B cell (primary cell): ENCODE measurements at regions not wholly inside any gene's neighbourhood (a gene's known extent, or its start where the extent isn't known, plus 50 kb on each side); places are given as distances from the start of the nearest gene placed in this dataset.

Experiments used
- ATAC-seq: fragments of 200-7000 bp; cut with Tn5 transposase; one replicate; pipeline ENCODE4 v1.10.0; 2021; ENCODE audit warnings: low read depth, mild to moderate bottlenecking, moderate number of reproducible peaks, moderate library complexity
- CTCF ChIA-PET: fragments of 350-600 bp; sonication (Branson Sonifier 250); formaldehyde crosslinking; loops from one replicate; lab custom pipeline; 2021; ENCODE audit warnings: antibody characterized with exemption, inconsistent platforms; lab: Charles Lee
- POLR2A ChIA-PET: fragments of 350-600 bp; sonication (Branson Sonifier 250); formaldehyde crosslinking; loops from one replicate; lab custom pipeline; 2021; ENCODE audit warnings: antibody characterized with exemption; lab: Charles Lee
- DNase-seq: peaks from one replicate; pipeline ENCODE4 v3.0.0; 2013
- H2AFZ ChIP-seq: 2 replicates; pipeline ENCODE4 v1.6.1; 2012; ENCODE audit warnings: mild to moderate bottlenecking, low read depth, low read length; ENCODE audit not compliant: insufficient read depth, poor library complexity, severe bottlenecking
- H3K27ac ChIP-seq, 2 donors: 1 replicate in 1 of 2; 2 replicates in 1 of 2; pipeline ENCODE4 v1.5.1; 2012 to 2013; ENCODE audit warnings: low read length in 2 of 2, mild to moderate bottlenecking in 2 of 2, moderate library complexity in 1 of 2
- H3K27me3 ChIP-seq, 4 experiments: fragments of 200-600 bp in 1 of 4; sonication (generic) in 1 of 4; replicated peaks in 1 of 4; 1 replicate in 2 of 4; 2 replicates in 2 of 4; pipeline versions ENCODE4 v1.6.1 to v1.7.0; 2013 to 2016; ENCODE audit warnings: low read length in 3 of 4, mild to moderate bottlenecking in 2 of 4, mixed read lengths in 1 of 4, moderate library complexity in 1 of 4; ENCODE audit not compliant: insufficient read depth in 4 of 4, control insufficient read depth in 3 of 4; ENCODE audit errors: control extremely low read depth in 1 of 4
- H3K36me3 ChIP-seq, 2 experiments: replicated peaks in 1 of 2; 1 replicate in 1 of 2; 2 replicates in 1 of 2; pipeline versions ENCODE4 v1.6.1 to v1.7.1; 2013; ENCODE audit warnings: low read length in 1 of 2; ENCODE audit not compliant: insufficient read depth in 2 of 2, control insufficient read depth in 1 of 2; ENCODE audit errors: control extremely low read depth in 1 of 2, extremely low read depth in 1 of 2
- H3K4me1 ChIP-seq, 2 donors: fragments of 200-600 bp in 1 of 2; sonication (generic) in 1 of 2; 1 replicate in 1 of 2; 2 replicates in 1 of 2; pipeline versions ENCODE4 v1.5.1 to v1.6.1; 2013 to 2017; ENCODE audit warnings: low read length in 2 of 2; ENCODE audit not compliant: control insufficient read depth in 2 of 2, insufficient read depth in 2 of 2
- H3K4me2 ChIP-seq: replicated peaks from 2 replicates; pipeline ENCODE3; 2012; ENCODE audit warnings: mild to moderate bottlenecking, low read depth, low read length; ENCODE audit not compliant: poor library complexity, severe bottlenecking
- H3K4me3 ChIP-seq, 5 experiments: fragments of 200-600 bp in 1 of 5; sonication (generic) in 1 of 5; 1 replicate in 3 of 5; 2 replicates in 2 of 5; pipeline versions ENCODE4 v1.5.1 to v1.7.0; 2011 to 2016; ENCODE audit warnings: low read length in 4 of 5, mild to moderate bottlenecking in 4 of 5, low read depth in 2 of 5, control low read depth in 1 of 5, moderate library complexity in 1 of 5; ENCODE audit not compliant: insufficient read depth in 1 of 5; ENCODE audit errors: control extremely low read depth in 1 of 5, extremely low read depth in 1 of 5
- H3K79me2 ChIP-seq: fragments of 200-600 bp; sonication (generic); one replicate; pipeline ENCODE4 v1.6.0; 2016; ENCODE audit warnings: low read length; ENCODE audit not compliant: control insufficient read depth, insufficient read depth
- H3K9ac ChIP-seq: fragments of 200-600 bp; sonication (generic); 2 replicates; pipeline ENCODE4 v1.6.1; 2017; ENCODE audit warnings: mild to moderate bottlenecking, low read length, moderate library complexity
- H3K9me3 ChIP-seq, 3 donors: one replicate each; pipeline versions ENCODE4 v1.6.1 to v1.7.1; 2013; ENCODE audit warnings: low read length in 2 of 3; ENCODE audit not compliant: control insufficient read depth in 2 of 3, insufficient read depth in 1 of 3; ENCODE audit errors: control extremely low read depth in 1 of 3
- H4K20me1 ChIP-seq: 2 replicates; pipeline ENCODE4 v1.6.0; 2012; ENCODE audit warnings: mild to moderate bottlenecking, low read length; ENCODE audit not compliant: insufficient read depth, control insufficient read depth, poor library complexity, severe bottlenecking
- H3K27ac Mint-ChIP-seq: one replicate; pipeline ENCODE4 v1.8.0; 2021; ENCODE audit warnings: mixed read lengths
- H3K27me3 Mint-ChIP-seq: one replicate; pipeline ENCODE4 v1.8.0; 2021; ENCODE audit warnings: mixed read lengths
- H3K4me1 Mint-ChIP-seq: one replicate; pipeline ENCODE4 v1.8.0; 2021; ENCODE audit warnings: mixed read lengths
- H3K4me3 Mint-ChIP-seq: one replicate; pipeline ENCODE4 v1.8.0; 2021; ENCODE audit warnings: mixed read lengths
- H3K9me3 Mint-ChIP-seq: one replicate; pipeline ENCODE4 v1.8.0; 2022; ENCODE audit warnings: mixed read lengths; ENCODE audit not compliant: insufficient read depth
- EZH2 ChIP-seq: IDR thresholded peaks from 2 replicates; pipeline ENCODE4 v1.6.1; 2012; ENCODE audit warnings: borderline replicate concordance, low read depth, mild to moderate bottlenecking, moderate library complexity, low read length; ENCODE audit not compliant: insufficient read depth, poor library complexity, severe bottlenecking
- WGBS: methylation state at CpG from one replicate; pipeline ENCODE4 v1.1.5; 2013; ENCODE audit warnings: missing lambda C conversion rate; ENCODE audit not compliant: insufficient coverage; 5-methylcytosine and 5-hydroxymethylcytosine counted together
- intact Hi-C: fragments of 100-400 bp; cut with micrococcal nuclease; formaldehyde crosslinking; loops from one replicate; pipeline ENCODE4 v1.10.0; 2022
- TF ChIP-seq, protein P1 (sequence below): fragments of 200-600 bp; IDR thresholded peaks from one replicate; pipeline ENCODE4 v1.8.0; 2022; ENCODE audit warnings: antibody characterized with exemption, mild to moderate bottlenecking

DNA sequence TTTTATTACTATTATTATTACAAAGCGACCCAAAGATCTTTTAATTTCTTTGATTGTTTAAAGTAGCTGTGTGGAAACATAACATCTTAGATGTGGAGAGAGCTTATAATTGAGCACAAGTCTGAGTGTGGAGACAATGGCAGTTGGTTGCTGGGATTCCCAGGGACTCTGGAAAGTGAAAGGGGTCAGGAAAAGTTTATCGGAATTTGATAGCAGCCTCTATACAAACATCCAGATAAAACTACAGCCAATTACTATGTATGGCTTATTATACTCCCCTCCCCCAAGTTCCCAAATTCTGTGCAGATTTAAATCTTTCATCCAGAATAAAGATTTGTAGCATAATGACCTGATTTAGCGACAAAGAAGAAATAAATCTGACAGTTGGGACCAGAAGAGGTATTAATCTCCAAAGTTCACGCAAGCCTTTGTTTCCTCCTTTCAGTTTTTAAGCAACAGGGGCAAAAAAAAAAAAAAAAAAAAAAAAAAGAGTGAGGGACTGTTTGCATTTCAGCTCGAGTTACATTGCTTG is 121.4 kb upstream of the MAP3K7 start:
- Histone ChIP-seq H4K20me1 (no peaks in the 10 kb centered on the region), H3K9ac (no peak overlapping the region), H3K27me3 (peaks cover 0 to 5% (median 0%) of the 10 kb centered on the region in 4 experiments), H2AFZ (no peak overlapping the region), H3K79me2 (no peaks in the 10 kb centered on the region), H3K4me1 (no peaks in the 10 kb centered on the region), H3K9me3 (no peaks in the 10 kb centered on the region), H3K4me2 (no peak overlapping the region), H3K36me3 (no peaks in the 10 kb centered on the region), H3K4me3 (no peak overlapping the region), H3K27ac (no peak overlapping the region)
- Mint-ChIP-seq H3K9me3 (no peaks in the 10 kb centered on the region), H3K4me1 (no peaks in the 10 kb centered on the region), H3K4me3 (no peak overlapping the region), H3K27ac (no peak overlapping the region), H3K27me3 (peaks cover 8% of the 10 kb centered on the region)
- TF ChIP-seq, protein P1, sequence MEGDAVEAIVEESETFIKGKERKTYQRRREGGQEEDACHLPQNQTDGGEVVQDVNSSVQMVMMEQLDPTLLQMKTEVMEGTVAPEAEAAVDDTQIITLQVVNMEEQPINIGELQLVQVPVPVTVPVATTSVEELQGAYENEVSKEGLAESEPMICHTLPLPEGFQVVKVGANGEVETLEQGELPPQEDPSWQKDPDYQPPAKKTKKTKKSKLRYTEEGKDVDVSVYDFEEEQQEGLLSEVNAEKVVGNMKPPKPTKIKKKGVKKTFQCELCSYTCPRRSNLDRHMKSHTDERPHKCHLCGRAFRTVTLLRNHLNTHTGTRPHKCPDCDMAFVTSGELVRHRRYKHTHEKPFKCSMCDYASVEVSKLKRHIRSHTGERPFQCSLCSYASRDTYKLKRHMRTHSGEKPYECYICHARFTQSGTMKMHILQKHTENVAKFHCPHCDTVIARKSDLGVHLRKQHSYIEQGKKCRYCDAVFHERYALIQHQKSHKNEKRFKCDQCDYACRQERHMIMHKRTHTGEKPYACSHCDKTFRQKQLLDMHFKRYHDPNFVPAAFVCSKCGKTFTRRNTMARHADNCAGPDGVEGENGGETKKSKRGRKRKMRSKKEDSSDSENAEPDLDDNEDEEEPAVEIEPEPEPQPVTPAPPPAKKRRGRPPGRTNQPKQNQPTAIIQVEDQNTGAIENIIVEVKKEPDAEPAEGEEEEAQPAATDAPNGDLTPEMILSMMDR = no peak
- TF ChIP-seq EZH2 = no peak
- intact Hi-C loops = no loop called here
- no peak for DNase-seq
- no peak for ATAC-seq
- CTCF ChIA-PET = no interaction called here
- 64% methylated on average over 2 of the region's 5 CpGs for WGBS
- POLR2A ChIA-PET = no interaction called here

DNA sequence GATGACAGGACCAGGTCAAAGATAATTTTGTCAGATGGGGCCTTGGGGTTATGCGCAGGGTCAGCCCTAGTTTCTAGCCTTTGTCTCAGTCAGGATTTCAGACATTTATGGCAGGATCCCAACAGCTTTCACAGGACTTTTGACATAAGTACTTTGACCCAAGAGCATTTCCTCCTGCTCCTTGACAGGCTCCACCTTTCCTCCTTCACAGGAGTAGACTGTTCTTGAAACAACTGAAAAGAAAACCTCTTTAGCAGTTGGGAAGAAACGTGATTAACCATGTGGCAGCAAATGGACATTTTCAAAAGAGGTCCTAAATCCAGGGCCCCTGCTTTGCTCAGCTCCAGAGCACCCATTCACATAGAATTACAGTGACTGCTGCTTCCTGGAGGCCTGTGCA is 120.4 kb upstream of the MAP3K7 start:
- H3K79me2 ChIP-seq = no peaks in the 10 kb centered on the region
- 72% methylated on average over 2 of the region's 2 CpGs for WGBS
- H3K27ac ChIP-seq = no peak overlapping the region
- Mint-ChIP-seq H3K27ac (no peak overlapping the region), H3K4me1 (no peaks in the 10 kb centered on the region), H3K4me3 (no peak overlapping the region), H3K9me3 (no peaks in the 10 kb centered on the region), H3K27me3 (peaks cover 4% of the 10 kb centered on the region)
- intact Hi-C loops = no loop called here
- H3K9ac ChIP-seq = no peak overlapping the region
- ChIA-PET POLR2A (no interaction called here), CTCF (no interaction called here)
- ATAC-seq = no peak
- H2AFZ ChIP-seq = no peak overlapping the region
- peaks cover 0 to 5% (median 0%) of the 10 kb centered on the region in 4 experiments for H3K27me3 ChIP-seq
- H3K4me2 ChIP-seq = no peak overlapping the region
- no peaks in the 10 kb centered on the region for H4K20me1 ChIP-seq
- H3K4me1 ChIP-seq = no peaks in the 10 kb centered on the region
- H3K9me3 ChIP-seq = no peaks in the 10 kb centered on the region
- no peak for DNase-seq
- no peaks in the 10 kb centered on the region for H3K36me3 ChIP-seq
- no peak overlapping the region for H3K4me3 ChIP-seq
- TF ChIP-seq, protein P1 = no peak
- no peak for TF ChIP-seq EZH2
